Activated T-cell treated with anti-CD3 and anti-CD28 coated beads, Interleukin-2, amount 50 U/mL, for 72 hours (primary cell): ENCODE measurements at regions not wholly inside any gene's neighbourhood (a gene's known extent, or its start where the extent isn't known, plus 50 kb on each side); places are given as distances from the start of the nearest gene placed in this dataset.

Experiments
- ATAC-seq, 2 donors: fragments of 150-1000 bp; cut with Tn5 transposase; replicated peaks in 1 of 2; 2 replicates each; pipeline ENCODE4 v1.10.0; 2021; ENCODE audit warnings: moderate library complexity in 2 of 2, mild to moderate bottlenecking in 1 of 2
- DNase-seq, 2 donors: peaks; one replicate each; pipeline ENCODE4 v3.0.0; 2021 to 2022; ENCODE audit warnings: mixed read lengths in 1 of 2
- H3K27ac Mint-ChIP-seq: one replicate; pipeline ENCODE4 v1.8.0; 2022; ENCODE audit warnings: mild to moderate bottlenecking, moderate library complexity, mixed read lengths
- H3K27me3 Mint-ChIP-seq: one replicate; pipeline ENCODE4 v1.8.0; 2022; ENCODE audit warnings: low read depth, mixed read lengths
- H3K36me3 Mint-ChIP-seq, 2 donors: one replicate each; pipeline ENCODE4 v1.8.0; 2022; ENCODE audit warnings: mixed read lengths in 2 of 2, mild to moderate bottlenecking in 1 of 2; ENCODE audit not compliant: insufficient read depth in 2 of 2
- H3K4me1 Mint-ChIP-seq: one replicate; pipeline ENCODE4 v1.8.0; 2022; ENCODE audit warnings: low read depth, mixed read lengths
- H3K4me3 Mint-ChIP-seq, 2 donors: one replicate each; pipeline ENCODE4 v1.8.0; 2022; ENCODE audit warnings: mild to moderate bottlenecking in 2 of 2, mixed read lengths in 2 of 2, moderate library complexity in 2 of 2
- H3K9me3 Mint-ChIP-seq, 2 donors: one replicate each; pipeline ENCODE4 v1.8.0; 2022; ENCODE audit warnings: mixed read lengths in 2 of 2

DNA sequence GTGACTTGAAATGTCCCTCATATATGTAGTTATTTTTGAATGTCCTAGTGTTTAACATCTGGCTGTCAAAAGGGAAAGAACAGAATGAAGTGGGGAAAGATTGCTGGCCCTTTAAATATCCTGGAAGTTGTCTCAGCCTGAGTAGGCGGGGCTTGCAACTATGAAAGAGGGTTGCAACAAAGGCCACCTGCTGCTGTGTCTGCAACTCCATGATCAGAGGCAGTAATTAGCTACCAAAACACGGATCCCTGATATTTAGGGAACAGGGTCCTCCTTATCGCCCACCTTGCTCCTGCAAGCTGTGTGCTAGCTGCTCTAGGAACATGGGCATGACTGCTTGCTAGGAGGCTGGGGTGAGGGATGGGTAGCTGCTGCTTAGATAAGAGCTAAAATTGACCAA lies 100.2 kb upstream of the CFAP20DC start:
- no peak for ATAC-seq
- no peaks in the 10 kb centered on the region for H3K4me1 Mint-ChIP-seq
- peaks cover 0 to 3% of the 10 kb centered on the region in 2 donors for H3K36me3 Mint-ChIP-seq
- H3K9me3 Mint-ChIP-seq, result peaks cover 5 to 7% of the 10 kb centered on the region in 2 donors
- peaks cover 9% of the 10 kb centered on the region for H3K27me3 Mint-ChIP-seq
- no peak overlapping the region for H3K27ac Mint-ChIP-seq
- DNase-seq, result no peak
- no peak overlapping the region for H3K4me3 Mint-ChIP-seq

DNA sequence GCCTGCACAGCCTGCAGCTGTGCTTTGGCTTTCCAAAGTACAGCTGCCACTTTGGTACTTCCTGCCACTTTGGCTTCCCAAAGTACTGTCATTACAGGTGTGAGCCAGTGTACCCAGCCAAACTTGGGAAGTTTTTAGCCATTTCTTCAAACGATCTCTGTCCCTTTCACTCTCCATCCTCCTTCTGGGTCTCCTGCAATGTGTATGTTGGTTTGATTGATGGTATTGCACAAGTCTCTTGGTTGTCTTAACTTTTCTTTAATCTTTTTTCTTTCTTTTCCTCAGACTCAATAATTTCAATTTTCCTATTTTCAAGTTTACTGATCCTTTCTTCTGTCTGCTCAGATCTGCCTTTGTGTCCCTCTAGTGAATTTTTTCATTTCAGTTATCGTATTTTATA lies 99.3 kb upstream of the CFAP20DC start:
- DNase-seq (no peak), ATAC-seq (no peak)
- H3K4me3 Mint-ChIP-seq, result no peak overlapping the region
- peaks cover 9% of the 10 kb centered on the region for H3K27me3 Mint-ChIP-seq
- peaks cover 0 to 3% of the 10 kb centered on the region in 2 donors for H3K36me3 Mint-ChIP-seq
- peaks cover 5 to 7% of the 10 kb centered on the region in 2 donors for H3K9me3 Mint-ChIP-seq
- H3K4me1 Mint-ChIP-seq, result no peaks in the 10 kb centered on the region
- no peak overlapping the region for H3K27ac Mint-ChIP-seq

DNA sequence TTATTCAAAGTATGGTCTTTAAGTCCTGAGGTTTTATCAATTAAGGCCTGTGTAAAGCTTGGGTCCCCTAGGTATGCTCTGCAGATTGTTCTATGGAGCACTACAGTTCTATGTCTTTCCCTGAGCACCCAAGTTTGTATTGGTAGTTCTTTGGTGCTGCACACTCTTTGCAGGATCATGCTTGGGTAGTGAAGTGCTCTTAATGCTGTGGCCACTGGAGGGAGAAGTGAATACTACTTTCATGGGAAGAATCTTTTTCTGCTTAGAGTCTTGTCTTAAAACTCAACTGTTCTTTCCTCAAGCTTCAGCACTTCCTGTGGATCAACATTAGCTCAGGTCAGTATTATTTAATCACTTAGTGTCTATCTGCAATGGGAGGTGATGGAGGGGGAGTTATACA lies 93.6 kb upstream of the CFAP20DC start:
- H3K4me1 Mint-ChIP-seq, result no peaks in the 10 kb centered on the region
- H3K36me3 Mint-ChIP-seq, result peaks cover 0 to 2% of the 10 kb centered on the region in 2 donors
- no peak overlapping the region for H3K27ac Mint-ChIP-seq
- no peak overlapping the region for H3K4me3 Mint-ChIP-seq
- H3K9me3 Mint-ChIP-seq, result peaks cover 0 to 2% of the 10 kb centered on the region in 2 donors
- peaks cover 7% of the 10 kb centered on the region for H3K27me3 Mint-ChIP-seq
- ATAC-seq (no peak), DNase-seq (no peak)

DNA sequence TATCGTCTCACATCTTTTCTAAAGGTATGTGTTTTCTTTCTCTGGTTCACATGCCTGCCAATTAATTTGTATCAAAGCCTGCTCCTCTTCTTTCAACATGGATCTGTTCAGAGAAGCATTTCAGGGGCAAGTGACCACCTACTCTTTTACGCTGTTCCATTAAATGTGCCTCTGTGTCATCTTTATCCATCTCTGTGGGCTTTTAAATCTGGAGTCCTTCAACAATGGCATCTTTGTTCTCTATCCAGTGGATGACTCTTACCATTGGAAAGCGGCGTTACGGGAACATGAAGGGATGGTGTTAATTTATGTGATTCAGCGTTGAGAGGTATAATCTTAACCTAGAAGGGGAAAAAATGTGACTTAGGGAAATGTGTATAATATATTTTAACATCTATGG lies 92.7 kb upstream of the CFAP20DC start:
- H3K4me1 Mint-ChIP-seq, result no peaks in the 10 kb centered on the region
- no peak for DNase-seq
- H3K27ac Mint-ChIP-seq, result no peak overlapping the region
- H3K36me3 Mint-ChIP-seq, result no peaks in the 10 kb centered on the region
- H3K27me3 Mint-ChIP-seq, result peaks cover 7% of the 10 kb centered on the region
- ATAC-seq, result no peak
- no peaks in the 10 kb centered on the region for H3K9me3 Mint-ChIP-seq
- H3K4me3 Mint-ChIP-seq, result no peak overlapping the region

DNA sequence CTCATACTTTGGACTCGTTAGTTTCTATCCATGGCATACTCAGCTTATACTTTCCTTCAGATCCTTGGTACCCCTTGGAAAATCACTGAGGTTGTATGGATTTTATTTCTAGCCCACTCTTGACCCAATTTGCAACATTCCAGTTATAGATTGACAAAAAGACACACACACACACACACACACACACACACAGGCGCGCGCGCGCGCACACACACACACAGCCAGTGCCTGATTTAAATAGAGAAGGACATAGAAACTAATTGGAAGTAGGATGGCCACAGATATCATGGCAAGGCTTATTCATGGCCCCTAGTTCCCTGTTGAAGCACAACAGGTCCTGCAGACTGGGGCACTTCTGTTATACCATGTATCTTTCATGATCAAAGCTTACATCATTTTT lies 89.1 kb upstream of the CFAP20DC start:
- ATAC-seq (no peak), DNase-seq (no peak)
- H3K36me3 Mint-ChIP-seq, result no peaks in the 10 kb centered on the region
- no peak overlapping the region for H3K4me3 Mint-ChIP-seq
- no peak overlapping the region for H3K27ac Mint-ChIP-seq
- H3K27me3 Mint-ChIP-seq, result peaks cover 7% of the 10 kb centered on the region
- no peaks in the 10 kb centered on the region for H3K4me1 Mint-ChIP-seq
- H3K9me3 Mint-ChIP-seq, result no peaks in the 10 kb centered on the region

DNA sequence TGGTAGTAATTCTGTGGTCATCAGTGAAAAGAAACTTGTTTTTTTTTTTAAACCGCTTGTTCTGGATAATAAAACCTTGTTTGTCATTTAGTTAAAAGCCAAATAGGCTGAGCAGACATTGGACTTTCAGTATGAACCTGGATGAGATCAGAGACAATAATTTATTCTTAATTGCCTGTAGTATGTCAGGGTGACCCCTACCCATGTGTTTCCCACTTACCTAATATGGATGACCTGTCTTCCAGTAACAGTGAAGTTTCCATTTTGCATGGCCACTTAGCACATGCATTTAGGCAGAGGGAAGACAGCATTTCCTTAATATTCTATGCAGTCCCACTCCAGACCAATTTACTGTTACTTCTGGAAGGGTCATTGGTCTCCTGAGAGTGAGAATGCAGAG lies 87.6 kb upstream of the CFAP20DC start:
- Mint-ChIP-seq H3K9me3 (no peaks in the 10 kb centered on the region), H3K27me3 (peaks cover 7% of the 10 kb centered on the region), H3K27ac (no peak overlapping the region), H3K36me3 (no peaks in the 10 kb centered on the region), H3K4me3 (no peak overlapping the region), H3K4me1 (no peaks in the 10 kb centered on the region)
- no peak for DNase-seq
- no peak for ATAC-seq

DNA sequence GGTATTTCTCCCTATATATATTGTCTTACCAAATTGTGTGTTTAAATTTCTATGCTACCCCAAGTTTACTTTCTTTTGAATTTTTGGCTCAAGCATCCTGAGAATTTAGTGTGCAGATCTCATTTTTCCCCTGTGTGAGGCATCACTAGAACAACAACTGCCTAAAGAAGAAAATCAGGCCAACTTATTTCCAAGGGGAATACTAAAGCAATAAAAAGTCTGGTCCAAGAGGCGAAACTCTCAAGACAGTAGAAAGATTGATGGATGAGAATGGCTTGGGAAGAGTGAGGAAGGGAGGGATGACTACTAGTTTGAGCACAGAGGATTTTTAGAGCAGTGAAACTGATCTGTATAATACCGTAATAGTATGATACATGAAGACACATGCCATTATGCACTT lies 86.3 kb upstream of the CFAP20DC start:
- Mint-ChIP-seq H3K4me3 (no peak overlapping the region), H3K27ac (no peak overlapping the region), H3K9me3 (no peaks in the 10 kb centered on the region), H3K36me3 (no peaks in the 10 kb centered on the region), H3K4me1 (no peaks in the 10 kb centered on the region), H3K27me3 (peaks cover 2% of the 10 kb centered on the region)
- ATAC-seq (no peak), DNase-seq (no peak)

DNA sequence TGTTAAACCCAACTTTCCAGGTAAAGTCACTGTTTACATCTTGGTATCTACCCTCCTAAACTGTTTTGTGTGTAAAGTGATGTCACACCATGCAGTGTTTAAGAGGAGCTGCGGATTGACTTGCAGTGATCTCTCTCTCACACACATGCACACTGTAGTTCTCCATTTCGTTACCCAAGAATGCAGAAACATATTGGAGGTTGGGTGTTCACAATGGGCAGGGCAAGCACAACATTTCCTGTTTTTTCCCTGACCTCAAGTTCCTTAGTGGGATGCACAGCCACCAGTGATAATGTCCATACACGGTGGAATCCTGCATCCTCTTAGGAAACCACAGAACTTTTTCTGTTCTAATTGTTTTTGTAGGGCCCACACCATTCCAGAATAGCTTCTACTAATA lies 85.3 kb upstream of the CFAP20DC start:
- Mint-ChIP-seq H3K27ac (no peak overlapping the region), H3K36me3 (no peaks in the 10 kb centered on the region), H3K9me3 (no peaks in the 10 kb centered on the region), H3K4me1 (no peaks in the 10 kb centered on the region), H3K4me3 (no peak overlapping the region), H3K27me3 (no peaks in the 10 kb centered on the region)
- DNase-seq (no peak), ATAC-seq (no peak)

DNA sequence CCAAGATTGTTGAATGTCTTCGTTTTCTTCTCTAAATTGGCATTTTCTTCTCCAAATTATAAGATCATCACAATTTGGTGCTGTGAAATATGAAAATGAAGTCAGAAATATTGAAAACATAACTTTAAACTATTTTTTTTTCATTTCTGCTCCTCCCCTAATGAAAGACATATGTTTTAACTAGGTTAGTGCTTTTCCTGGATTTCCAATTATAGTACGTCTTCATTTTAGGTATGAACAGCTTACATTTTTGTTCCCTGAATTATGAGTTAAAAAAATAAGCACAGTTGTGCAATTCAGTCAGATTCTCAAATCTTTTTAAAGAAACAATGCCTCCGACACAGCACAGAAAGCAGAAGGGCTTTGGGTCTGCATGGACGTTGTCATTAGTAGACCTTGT lies 83.5 kb upstream of the CFAP20DC start:
- ATAC-seq (no peak), DNase-seq (no peak)
- Mint-ChIP-seq H3K27ac (no peak overlapping the region), H3K36me3 (no peaks in the 10 kb centered on the region), H3K4me3 (no peak overlapping the region), H3K4me1 (no peaks in the 10 kb centered on the region), H3K9me3 (no peaks in the 10 kb centered on the region), H3K27me3 (peaks cover 10% of the 10 kb centered on the region)

DNA sequence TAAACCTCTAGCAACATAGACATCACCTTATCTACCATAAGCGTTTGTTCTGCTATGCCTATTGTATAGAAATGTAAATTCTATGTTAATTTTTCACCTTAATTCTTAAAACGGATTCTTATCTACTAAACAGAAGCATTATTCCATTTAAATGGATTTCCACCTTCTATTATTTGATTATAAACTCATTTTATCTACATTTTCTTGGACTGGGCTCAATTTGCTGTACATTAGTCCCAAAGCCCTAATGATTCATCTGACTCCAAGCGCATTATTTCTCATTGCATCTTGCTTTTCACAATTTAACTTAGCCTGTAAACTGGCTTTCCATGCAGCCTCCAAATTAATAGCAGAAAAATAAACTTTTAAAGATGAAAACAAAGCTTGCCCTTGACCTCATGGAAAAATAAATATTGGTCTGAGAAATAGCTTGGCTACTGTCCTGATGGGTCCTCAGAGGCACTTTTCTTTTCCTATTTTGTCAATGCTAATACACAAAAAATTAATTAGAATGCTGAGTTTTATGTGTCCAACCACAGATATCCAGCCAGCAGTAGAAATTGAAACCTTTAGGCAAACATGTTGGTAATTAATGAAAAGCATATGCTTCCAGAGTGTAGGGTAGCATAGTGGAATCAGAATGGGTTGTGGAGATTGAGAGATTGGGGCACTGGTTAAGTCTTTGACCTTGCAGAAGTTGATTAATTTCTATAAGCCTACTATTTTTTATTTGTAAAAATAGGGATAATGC lies 81.4 kb upstream of the CFAP20DC start:
- ATAC-seq (no peak), DNase-seq (no peak)
- Mint-ChIP-seq H3K4me1 (no peaks in the 10 kb centered on the region), H3K4me3 (no peak overlapping the region), H3K27me3 (peaks cover 17% of the 10 kb centered on the region), H3K9me3 (no peaks in the 10 kb centered on the region), H3K36me3 (no peaks in the 10 kb centered on the region), H3K27ac (no peak overlapping the region)

DNA sequence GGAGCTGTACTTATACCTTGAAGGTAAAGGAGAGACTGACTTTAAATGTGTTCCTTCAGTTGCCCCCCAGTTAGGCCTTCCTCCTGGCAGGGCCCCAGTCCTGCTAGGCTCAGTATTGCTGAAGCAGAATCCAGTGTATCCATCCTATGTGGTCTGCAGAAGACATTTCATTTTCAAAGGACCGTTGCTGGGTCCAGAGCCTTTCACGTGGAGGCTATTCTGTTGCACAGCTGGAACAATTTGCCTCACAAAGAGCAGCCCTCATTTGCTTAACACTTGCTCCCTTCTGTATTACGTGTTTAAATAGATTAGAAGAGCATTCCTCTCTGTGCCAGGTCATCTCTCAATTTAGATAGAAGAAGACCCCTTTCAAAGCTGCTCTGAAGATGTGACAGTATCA lies 78.9 kb upstream of the CFAP20DC start:
- no peaks in the 10 kb centered on the region for H3K36me3 Mint-ChIP-seq
- H3K4me1 Mint-ChIP-seq, result no peaks in the 10 kb centered on the region
- no peaks in the 10 kb centered on the region for H3K9me3 Mint-ChIP-seq
- H3K27me3 Mint-ChIP-seq, result peaks cover 18% of the 10 kb centered on the region
- no peak for DNase-seq
- H3K4me3 Mint-ChIP-seq, result no peak overlapping the region
- H3K27ac Mint-ChIP-seq, result no peak overlapping the region
- no peak for ATAC-seq

DNA sequence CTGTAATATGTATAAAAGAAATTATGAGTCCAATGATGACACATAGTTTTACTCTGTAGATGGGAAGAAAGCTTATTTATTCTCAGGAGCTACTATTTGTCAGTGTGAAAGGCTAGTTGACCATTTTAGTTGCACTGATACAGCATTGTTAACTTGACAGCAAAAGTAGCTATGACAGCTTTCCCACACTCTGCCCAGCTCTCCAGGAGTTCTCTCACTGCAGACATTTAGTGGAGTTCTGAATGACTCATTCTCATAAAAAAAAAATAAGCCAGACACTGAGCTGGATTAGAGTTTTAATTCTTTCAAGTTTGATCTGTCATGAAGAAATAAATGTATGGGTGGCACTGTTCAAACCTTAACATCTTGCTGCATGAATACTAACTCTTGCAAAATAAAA lies 77.2 kb upstream of the CFAP20DC start:
- H3K4me3 Mint-ChIP-seq, result no peak overlapping the region
- no peaks in the 10 kb centered on the region for H3K4me1 Mint-ChIP-seq
- H3K36me3 Mint-ChIP-seq, result no peaks in the 10 kb centered on the region
- DNase-seq (no peak), ATAC-seq (no peak)
- H3K27ac Mint-ChIP-seq, result no peak overlapping the region
- H3K9me3 Mint-ChIP-seq, result no peaks in the 10 kb centered on the region
- H3K27me3 Mint-ChIP-seq, result peaks cover 18% of the 10 kb centered on the region

DNA sequence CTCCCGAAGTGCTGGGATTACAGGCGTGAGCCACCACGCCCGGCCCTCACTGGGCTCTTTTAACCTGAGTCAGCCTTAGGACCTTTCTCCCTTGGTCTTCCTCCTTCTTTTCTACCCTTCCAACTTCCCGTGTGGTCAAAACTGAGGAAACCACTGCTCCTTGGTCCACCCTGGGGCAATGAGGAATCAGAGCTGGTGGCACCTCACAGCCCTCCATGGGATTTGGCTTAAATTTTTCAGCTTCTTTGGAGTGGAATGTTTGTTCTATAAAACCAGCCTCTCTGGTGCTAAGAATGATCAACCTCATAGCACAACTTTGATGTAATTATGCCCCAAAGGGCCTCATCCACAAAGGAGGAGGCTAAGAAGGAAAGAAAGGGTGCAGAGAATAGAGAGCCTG lies 76.6 kb upstream of the CFAP20DC start:
- no peaks in the 10 kb centered on the region for H3K9me3 Mint-ChIP-seq
- no peak for ATAC-seq
- H3K27ac Mint-ChIP-seq, result no peak overlapping the region
- peaks cover 18% of the 10 kb centered on the region for H3K27me3 Mint-ChIP-seq
- H3K36me3 Mint-ChIP-seq, result no peaks in the 10 kb centered on the region
- no peak for DNase-seq
- no peak overlapping the region for H3K4me3 Mint-ChIP-seq
- H3K4me1 Mint-ChIP-seq, result no peaks in the 10 kb centered on the region

DNA sequence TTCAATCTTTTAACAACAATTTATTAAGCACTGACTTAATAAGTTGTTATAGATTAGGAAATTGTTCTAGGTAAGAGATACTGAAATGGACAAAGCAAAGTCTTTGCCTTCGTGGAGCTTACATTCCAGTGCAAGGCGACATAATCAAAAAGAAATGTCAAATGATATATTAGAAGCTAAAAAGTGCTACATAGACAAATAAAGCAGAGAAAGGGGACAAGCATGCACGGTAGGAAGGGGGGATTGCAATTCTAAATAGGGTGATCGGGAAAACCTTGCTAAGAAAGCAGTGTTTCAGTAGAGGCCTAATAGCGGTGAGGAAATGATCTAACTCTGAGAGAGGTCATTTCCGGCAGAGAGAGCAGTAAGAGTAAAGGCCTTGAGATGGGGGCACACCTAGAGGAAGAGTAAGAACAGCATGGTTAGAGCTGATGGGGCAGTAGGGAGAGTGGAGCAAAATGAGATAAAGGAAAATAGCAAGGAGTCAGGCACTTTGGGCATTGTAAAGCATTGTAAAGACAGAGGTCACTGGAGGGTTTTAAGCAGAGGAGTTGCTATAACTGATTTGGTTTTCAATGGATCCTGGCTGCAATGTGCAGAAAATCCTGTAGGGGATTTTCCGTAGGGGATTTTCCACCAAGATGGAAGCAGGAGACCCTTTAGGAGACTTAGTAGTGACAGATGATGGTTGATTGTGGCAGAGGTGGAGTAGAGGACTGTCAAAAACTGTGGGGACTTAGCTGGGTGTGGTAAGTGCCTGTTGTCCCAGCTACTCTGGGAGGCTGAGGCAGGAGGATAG lies 71.7 kb upstream of the CFAP20DC start:
- DNase-seq, result no peak
- no peak overlapping the region for H3K27ac Mint-ChIP-seq
- no peak for ATAC-seq
- H3K4me3 Mint-ChIP-seq, result no peak overlapping the region
- H3K9me3 Mint-ChIP-seq, result no peaks in the 10 kb centered on the region
- H3K27me3 Mint-ChIP-seq, result peaks cover 4% of the 10 kb centered on the region
- H3K4me1 Mint-ChIP-seq, result no peaks in the 10 kb centered on the region
- H3K36me3 Mint-ChIP-seq, result no peaks in the 10 kb centered on the region
